ENCODE measurements at regions not wholly inside any gene's neighbourhood (a gene's known extent, or its start where the extent isn't known, plus 50 kb on each side); places are given as distances from the start of the nearest gene placed in this dataset.

- TF ChIP-seq EZH2phosphoT487 (IDR thresholded peaks at IDR 0.05; ENCODE audit: unreplicated experiment) (no peak), STAT1 (IDR thresholded peaks at IDR 0.05; ENCODE audit: unreplicated experiment) (no peak), ZNF462 (CRISPR knock-in tag; IDR thresholded peaks at IDR 0.05) (no peak)
- TF ChIP-seq, protein P1, sequence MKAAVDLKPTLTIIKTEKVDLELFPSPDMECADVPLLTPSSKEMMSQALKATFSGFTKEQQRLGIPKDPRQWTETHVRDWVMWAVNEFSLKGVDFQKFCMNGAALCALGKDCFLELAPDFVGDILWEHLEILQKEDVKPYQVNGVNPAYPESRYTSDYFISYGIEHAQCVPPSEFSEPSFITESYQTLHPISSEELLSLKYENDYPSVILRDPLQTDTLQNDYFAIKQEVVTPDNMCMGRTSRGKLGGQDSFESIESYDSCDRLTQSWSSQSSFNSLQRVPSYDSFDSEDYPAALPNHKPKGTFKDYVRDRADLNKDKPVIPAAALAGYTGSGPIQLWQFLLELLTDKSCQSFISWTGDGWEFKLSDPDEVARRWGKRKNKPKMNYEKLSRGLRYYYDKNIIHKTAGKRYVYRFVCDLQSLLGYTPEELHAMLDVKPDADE (IDR thresholded peaks at IDR 0.05) = no peak
Measured at GRCh38 chr11:120043328-120043945, 94.5 kb downstream of the TRIM29 start (continued).

GRCh38 chr11:120041625-120042024 is 96.3 kb downstream of the TRIM29 start:
- H3K9me3 Mint-ChIP-seq = peaks cover 12% of the 10 kb centered on the region
- TF ChIP-seq EZH2 (IDR thresholded peaks at IDR 0.05; ENCODE audit: low read depth, unreplicated experiment) (no peak), ZNF331 (CRISPR knock-in tag; IDR thresholded peaks at IDR 0.05; ENCODE audit: low read depth) (no peak), EZH2phosphoT487 (IDR thresholded peaks at IDR 0.05; ENCODE audit: unreplicated experiment) (no peak), CREB1 (CRISPR knock-in tag; IDR thresholded peaks at IDR 0.05; ENCODE audit: low read depth) (no peak), NANOG (IDR thresholded peaks at IDR 0.05; ENCODE audit: borderline replicate concordance) (no peak), ZNF114 (CRISPR knock-in tag; IDR thresholded peaks at IDR 0.05) (no peak), JUNB (IDR thresholded peaks at IDR 0.05; ENCODE audit: unreplicated experiment) (no peak), POLR2AphosphoS5 (IDR thresholded peaks at IDR 0.05; ENCODE audit: low read depth) (no peak)
- TF ChIP-seq, protein P2, sequence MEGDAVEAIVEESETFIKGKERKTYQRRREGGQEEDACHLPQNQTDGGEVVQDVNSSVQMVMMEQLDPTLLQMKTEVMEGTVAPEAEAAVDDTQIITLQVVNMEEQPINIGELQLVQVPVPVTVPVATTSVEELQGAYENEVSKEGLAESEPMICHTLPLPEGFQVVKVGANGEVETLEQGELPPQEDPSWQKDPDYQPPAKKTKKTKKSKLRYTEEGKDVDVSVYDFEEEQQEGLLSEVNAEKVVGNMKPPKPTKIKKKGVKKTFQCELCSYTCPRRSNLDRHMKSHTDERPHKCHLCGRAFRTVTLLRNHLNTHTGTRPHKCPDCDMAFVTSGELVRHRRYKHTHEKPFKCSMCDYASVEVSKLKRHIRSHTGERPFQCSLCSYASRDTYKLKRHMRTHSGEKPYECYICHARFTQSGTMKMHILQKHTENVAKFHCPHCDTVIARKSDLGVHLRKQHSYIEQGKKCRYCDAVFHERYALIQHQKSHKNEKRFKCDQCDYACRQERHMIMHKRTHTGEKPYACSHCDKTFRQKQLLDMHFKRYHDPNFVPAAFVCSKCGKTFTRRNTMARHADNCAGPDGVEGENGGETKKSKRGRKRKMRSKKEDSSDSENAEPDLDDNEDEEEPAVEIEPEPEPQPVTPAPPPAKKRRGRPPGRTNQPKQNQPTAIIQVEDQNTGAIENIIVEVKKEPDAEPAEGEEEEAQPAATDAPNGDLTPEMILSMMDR (conservative IDR thresholded peaks at IDR 0.05; ENCODE audit: low read depth in 2 of 2) = no peak
- TF ChIP-seq, protein P3, sequence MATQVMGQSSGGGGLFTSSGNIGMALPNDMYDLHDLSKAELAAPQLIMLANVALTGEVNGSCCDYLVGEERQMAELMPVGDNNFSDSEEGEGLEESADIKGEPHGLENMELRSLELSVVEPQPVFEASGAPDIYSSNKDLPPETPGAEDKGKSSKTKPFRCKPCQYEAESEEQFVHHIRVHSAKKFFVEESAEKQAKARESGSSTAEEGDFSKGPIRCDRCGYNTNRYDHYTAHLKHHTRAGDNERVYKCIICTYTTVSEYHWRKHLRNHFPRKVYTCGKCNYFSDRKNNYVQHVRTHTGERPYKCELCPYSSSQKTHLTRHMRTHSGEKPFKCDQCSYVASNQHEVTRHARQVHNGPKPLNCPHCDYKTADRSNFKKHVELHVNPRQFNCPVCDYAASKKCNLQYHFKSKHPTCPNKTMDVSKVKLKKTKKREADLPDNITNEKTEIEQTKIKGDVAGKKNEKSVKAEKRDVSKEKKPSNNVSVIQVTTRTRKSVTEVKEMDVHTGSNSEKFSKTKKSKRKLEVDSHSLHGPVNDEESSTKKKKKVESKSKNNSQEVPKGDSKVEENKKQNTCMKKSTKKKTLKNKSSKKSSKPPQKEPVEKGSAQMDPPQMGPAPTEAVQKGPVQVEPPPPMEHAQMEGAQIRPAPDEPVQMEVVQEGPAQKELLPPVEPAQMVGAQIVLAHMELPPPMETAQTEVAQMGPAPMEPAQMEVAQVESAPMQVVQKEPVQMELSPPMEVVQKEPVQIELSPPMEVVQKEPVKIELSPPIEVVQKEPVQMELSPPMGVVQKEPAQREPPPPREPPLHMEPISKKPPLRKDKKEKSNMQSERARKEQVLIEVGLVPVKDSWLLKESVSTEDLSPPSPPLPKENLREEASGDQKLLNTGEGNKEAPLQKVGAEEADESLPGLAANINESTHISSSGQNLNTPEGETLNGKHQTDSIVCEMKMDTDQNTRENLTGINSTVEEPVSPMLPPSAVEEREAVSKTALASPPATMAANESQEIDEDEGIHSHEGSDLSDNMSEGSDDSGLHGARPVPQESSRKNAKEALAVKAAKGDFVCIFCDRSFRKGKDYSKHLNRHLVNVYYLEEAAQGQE (IDR thresholded peaks at IDR 0.05; ENCODE audit: unreplicated experiment) = no peak

More at GRCh38 chr11:120041625-120042024, 96.3 kb downstream of the TRIM29 start:
- Histone ChIP-seq H3F3A (replicated peaks; ENCODE audit: low read depth) (no peaks in the 10 kb centered on the region), H4K20me1 (replicated peaks; ENCODE audit: insufficient read depth) (no peaks in the 10 kb centered on the region), H3K36me3 (ENCODE audit: insufficient read depth) (no peaks in the 10 kb centered on the region), H3K79me2 (replicated peaks; ENCODE audit: insufficient read depth) (no peaks in the 10 kb centered on the region), H3K9me2 (ENCODE audit: insufficient read depth) (peaks cover 17% of the 10 kb centered on the region), H3K27me3 (ENCODE audit: insufficient read depth) (no peaks in the 10 kb centered on the region), H3K4me1 (ENCODE audit: insufficient read depth) (peaks cover 7% of the 10 kb centered on the region; the same call in 1 of the 2 replicates), H2AFZ (no peak overlapping the region), H3K27ac (ENCODE audit: low read depth) (no peak overlapping the region), H3K4me3 (no peak overlapping the region), H3K4me2 (no peak overlapping the region)
- H3K27me3 Mint-ChIP-seq (ENCODE audit: insufficient read depth, low read depth, poor library complexity) = peaks cover 4% of the 10 kb centered on the region
- peaks cover 8% of the 10 kb centered on the region for H3K4me1 Mint-ChIP-seq
- ATAC-seq = no peak
- peaks cover 4% of the 10 kb centered on the region; the same call in 1 of the 3 replicates for H3K36me3 Mint-ChIP-seq (ENCODE audit: low read depth)
- no peak overlapping the region for H3K4me3 Mint-ChIP-seq
- no peak for DNase-seq (ENCODE audit: low spot score)
- H3K27ac Mint-ChIP-seq = no peak overlapping the region
